Tibial nerve (tissue), 4 donors: ENCODE measurements at regions not wholly inside any gene's neighbourhood (a gene's known extent, or its start where the extent isn't known, plus 50 kb on each side); places are given as distances from the start of the nearest gene placed in this dataset.

ENCODE experiments used
- EP300 ChIP-seq, 2 donors: sonication (generic); formaldehyde crosslinking; IDR thresholded peaks; one replicate each; pipeline ENCODE4 v1.6.1; 2017; ENCODE audit warnings: antibody characterized with exemption in 2 of 2, mild to moderate bottlenecking in 1 of 2
- POLR2A ChIP-seq, 2 donors: fragments of 450-650 bp; IDR thresholded peaks; one replicate each; pipeline ENCODE4 v1.6.1; 2017; ENCODE audit warnings: antibody characterized with exemption in 2 of 2, mild to moderate bottlenecking in 2 of 2, moderate library complexity in 2 of 2
- TF ChIP-seq, protein P1 (sequence below), 5 experiments: fragments of 200-600 bp in 3 of 5; fragments of 450-650 bp in 2 of 5; sonication (generic) in 3 of 5; IDR thresholded peaks; one replicate each; pipeline ENCODE4 v1.5.1; 2016 to 2019; ENCODE audit warnings: antibody characterized with exemption in 5 of 5, mild to moderate bottlenecking in 3 of 5, moderate library complexity in 2 of 5

DNA sequence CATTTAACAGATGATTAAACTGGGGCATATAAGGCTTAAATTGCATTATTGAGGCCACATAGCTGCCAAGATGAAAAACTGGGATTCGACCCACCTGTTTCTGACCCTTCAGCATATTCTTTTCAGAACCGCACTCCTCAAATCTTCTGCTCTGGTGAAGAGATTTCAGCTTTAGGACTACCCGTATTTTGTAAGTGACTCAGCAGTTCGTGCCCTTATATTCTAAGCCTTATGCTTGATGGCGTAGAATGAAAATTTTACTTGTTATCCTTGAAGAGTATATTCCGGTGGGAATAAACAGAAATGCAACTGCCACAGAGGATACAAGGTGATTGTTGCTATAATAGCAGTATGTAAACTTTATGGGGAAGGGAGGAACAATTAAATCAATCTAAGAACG, 657.1 kb downstream of the DOK5 start:
- TF ChIP-seq, protein P1, sequence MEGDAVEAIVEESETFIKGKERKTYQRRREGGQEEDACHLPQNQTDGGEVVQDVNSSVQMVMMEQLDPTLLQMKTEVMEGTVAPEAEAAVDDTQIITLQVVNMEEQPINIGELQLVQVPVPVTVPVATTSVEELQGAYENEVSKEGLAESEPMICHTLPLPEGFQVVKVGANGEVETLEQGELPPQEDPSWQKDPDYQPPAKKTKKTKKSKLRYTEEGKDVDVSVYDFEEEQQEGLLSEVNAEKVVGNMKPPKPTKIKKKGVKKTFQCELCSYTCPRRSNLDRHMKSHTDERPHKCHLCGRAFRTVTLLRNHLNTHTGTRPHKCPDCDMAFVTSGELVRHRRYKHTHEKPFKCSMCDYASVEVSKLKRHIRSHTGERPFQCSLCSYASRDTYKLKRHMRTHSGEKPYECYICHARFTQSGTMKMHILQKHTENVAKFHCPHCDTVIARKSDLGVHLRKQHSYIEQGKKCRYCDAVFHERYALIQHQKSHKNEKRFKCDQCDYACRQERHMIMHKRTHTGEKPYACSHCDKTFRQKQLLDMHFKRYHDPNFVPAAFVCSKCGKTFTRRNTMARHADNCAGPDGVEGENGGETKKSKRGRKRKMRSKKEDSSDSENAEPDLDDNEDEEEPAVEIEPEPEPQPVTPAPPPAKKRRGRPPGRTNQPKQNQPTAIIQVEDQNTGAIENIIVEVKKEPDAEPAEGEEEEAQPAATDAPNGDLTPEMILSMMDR (IDR thresholded peaks at IDR 0.05): no peak
- TF ChIP-seq EP300 (IDR thresholded peaks at IDR 0.05) (no peak), POLR2A (IDR thresholded peaks at IDR 0.05) (no peak)
